Psoas muscle (tissue), 7 donors: ENCODE measurements at regions not wholly inside any gene's neighbourhood (a gene's known extent, or its start where the extent isn't known, plus 50 kb on each side); places are given as distances from the start of the nearest gene placed in this dataset.
A peak's percentile ranks its signal among the peaks of the same experiment; 100 is the strongest.
"Not testable (repeated sequence)": the region's sequence is repeated elsewhere in the genome, so short reads cannot be mapped to it uniquely, and the experiment has no call there.

Experiments
- ATAC-seq, 4 donors: fragments of 200-7000 bp; cut with Tn5 transposase; one replicate each; pipeline ENCODE4 v1.9.1; 2020; ENCODE audit warnings: moderate library complexity in 3 of 4, mild to moderate bottlenecking in 2 of 4
- DNase-seq, 2 donors: peaks; one replicate each; pipeline ENCODE4 v3.0.0-alpha.2; 2020
- H3K27ac ChIP-seq: fragments of 200-600 bp; one replicate; pipeline ENCODE4 v1.8.0; 2022
- H3K27me3 ChIP-seq, 3 donors: fragments of 200-600 bp in 1 of 3; one replicate each; pipeline versions ENCODE4 v1.6.1 to v1.8.0; 2013 to 2022; ENCODE audit warnings: low read length in 2 of 3, mild to moderate bottlenecking in 2 of 3, moderate library complexity in 1 of 3; ENCODE audit not compliant: insufficient read depth in 3 of 3
- H3K36me3 ChIP-seq, 2 donors: fragments of 200-600 bp in 1 of 2; one replicate each; pipeline versions ENCODE4 v1.6.1 to v1.8.0; 2013 to 2022; ENCODE audit warnings: low read depth in 1 of 2, mild to moderate bottlenecking in 1 of 2, moderate library complexity in 1 of 2; ENCODE audit not compliant: insufficient read depth in 1 of 2
- H3K4me1 ChIP-seq: fragments of 200-600 bp; one replicate; pipeline ENCODE4 v1.8.0; 2022
- H3K4me3 ChIP-seq: fragments of 200-600 bp; one replicate; pipeline ENCODE4 v1.8.0; 2022; ENCODE audit warnings: mild to moderate bottlenecking
- H3K9me3 ChIP-seq: fragments of 200-600 bp; one replicate; pipeline ENCODE4 v1.8.0; 2022
- WGBS, 3 donors: extraction: QIAGEN DNeasy Blood & Tissue Kit; methylation state at CpG; one replicate each; pipeline versions ENCODE4 v1.1.6 to v1.1.7; 2013; 5-methylcytosine and 5-hydroxymethylcytosine counted together
- intact Hi-C, 2 donors: fragments of 100-400 bp; cut with DNase I; formaldehyde crosslinking; loops; one replicate each; pipeline versions ENCODE4 v1.11.0 to v1.14.2; 2022
- TF ChIP-seq, protein P1 (sequence below): fragments of 200-600 bp; IDR thresholded peaks from one replicate; pipeline ENCODE4 v1.8.0; 2022; ENCODE audit warnings: antibody characterized with exemption
- donor health status: healthy with polysubstance abuse.
- donor health status: DM: no; HTN: no; CAD: no; lungs with moderate emphysema.
- donor health status: Bipolar disorder and iron deficiency.
- donor health status: healthy.
- donor health status: DM: yes; HTN: yes; CAD: no.
- donor health status: DM: no; HTN: no; CAD: no.
- donor health status: DM: yes; HTN: yes; CAD: no.

DNA sequence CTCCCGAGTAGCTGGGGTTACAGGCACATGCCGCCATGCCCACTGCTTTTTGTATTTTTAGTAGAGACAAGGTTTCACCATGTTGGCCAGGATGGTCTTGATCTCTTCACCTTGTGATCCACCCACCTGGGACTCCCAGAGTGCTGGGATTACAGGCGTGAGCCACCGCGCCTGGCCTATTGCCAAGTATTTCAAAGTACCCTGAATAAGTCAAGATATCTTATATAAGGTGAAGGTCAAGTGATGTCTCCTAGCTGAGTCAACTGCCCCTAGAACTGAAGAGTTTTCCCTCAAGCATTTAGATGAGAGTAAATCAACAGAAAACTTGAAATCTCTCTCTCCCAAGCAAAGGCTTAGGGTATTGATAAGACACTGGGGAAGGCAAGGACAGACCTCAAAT is 63.9 kb downstream of the RPL22L1 start:
- DNase-seq (no peak), ATAC-seq (no peak)
- H3K4me1 ChIP-seq, result no peaks in the 10 kb centered on the region
- WGBS, 3 donors, result 83 to 90% (median 86%) methylated on average over 5 of the region's 5 CpGs
- TF ChIP-seq, protein P1, sequence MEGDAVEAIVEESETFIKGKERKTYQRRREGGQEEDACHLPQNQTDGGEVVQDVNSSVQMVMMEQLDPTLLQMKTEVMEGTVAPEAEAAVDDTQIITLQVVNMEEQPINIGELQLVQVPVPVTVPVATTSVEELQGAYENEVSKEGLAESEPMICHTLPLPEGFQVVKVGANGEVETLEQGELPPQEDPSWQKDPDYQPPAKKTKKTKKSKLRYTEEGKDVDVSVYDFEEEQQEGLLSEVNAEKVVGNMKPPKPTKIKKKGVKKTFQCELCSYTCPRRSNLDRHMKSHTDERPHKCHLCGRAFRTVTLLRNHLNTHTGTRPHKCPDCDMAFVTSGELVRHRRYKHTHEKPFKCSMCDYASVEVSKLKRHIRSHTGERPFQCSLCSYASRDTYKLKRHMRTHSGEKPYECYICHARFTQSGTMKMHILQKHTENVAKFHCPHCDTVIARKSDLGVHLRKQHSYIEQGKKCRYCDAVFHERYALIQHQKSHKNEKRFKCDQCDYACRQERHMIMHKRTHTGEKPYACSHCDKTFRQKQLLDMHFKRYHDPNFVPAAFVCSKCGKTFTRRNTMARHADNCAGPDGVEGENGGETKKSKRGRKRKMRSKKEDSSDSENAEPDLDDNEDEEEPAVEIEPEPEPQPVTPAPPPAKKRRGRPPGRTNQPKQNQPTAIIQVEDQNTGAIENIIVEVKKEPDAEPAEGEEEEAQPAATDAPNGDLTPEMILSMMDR, result no peak
- H3K27me3 ChIP-seq, result peaks cover 0 to 8% (median 3%) of the 10 kb centered on the region in 3 donors
- H3K9me3 ChIP-seq, result no peaks in the 10 kb centered on the region
- H3K4me3 ChIP-seq, result no peak overlapping the region
- H3K36me3 ChIP-seq, result no peaks in the 10 kb centered on the region
- H3K27ac ChIP-seq, result no peak overlapping the region
- intact Hi-C loops, result no loop called here

DNA sequence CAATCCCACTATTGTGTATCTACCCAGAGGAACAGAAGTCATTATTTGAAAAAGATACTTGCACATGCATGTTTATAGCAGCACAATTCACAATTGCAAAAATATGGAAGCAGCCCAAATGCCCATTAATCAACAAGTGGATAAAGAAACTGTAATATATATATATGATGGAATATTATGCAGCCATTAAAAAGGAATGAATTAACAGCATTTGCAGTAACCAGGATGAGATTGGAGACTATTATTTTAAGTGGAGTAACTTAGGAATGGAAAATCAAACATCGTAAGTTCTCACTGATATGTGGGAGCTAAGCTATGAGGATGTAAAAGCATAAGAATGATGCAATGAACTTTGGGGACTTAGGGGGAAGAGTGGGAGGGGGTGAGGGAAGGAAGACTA is 64.7 kb downstream of the RPL22L1 start:
- H3K27me3 ChIP-seq, H3K9me3 ChIP-seq, DNase-seq, H3K4me3 ChIP-seq, intact Hi-C loops, H3K4me1 ChIP-seq, ATAC-seq, H3K36me3 ChIP-seq, H3K27ac ChIP-seq: not testable (repeated sequence)
- WGBS, 3 donors, result 94 to 97% (median 96%) methylated on average over 1 of the region's 1 CpG

DNA sequence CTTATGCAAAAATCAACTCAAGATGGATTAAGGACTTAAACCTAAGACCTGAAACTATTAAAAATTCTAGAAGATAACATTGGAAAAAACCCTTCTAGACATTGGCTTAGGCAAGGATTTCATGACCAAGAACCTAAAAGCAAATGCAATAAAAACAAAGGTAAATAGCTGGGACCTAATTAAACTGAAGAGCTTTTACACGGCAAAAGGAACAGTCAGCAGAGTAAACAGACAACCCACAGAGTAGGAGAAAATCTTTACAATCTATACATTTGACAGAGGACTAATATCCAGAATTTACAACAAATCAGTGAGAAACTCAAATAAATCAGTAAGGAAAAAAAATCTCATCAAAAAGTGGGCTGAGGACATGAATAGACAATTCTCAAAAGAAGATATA is 65.4 kb downstream of the RPL22L1 start:
- H3K27ac ChIP-seq, H3K27me3 ChIP-seq, ATAC-seq, H3K4me1 ChIP-seq, H3K9me3 ChIP-seq, DNase-seq, H3K36me3 ChIP-seq, H3K4me3 ChIP-seq, intact Hi-C loops: not testable (repeated sequence)
- WGBS, 3 donors, result 46 to 56% (median 51%) methylated on average over 1 of the region's 1 CpG

DNA sequence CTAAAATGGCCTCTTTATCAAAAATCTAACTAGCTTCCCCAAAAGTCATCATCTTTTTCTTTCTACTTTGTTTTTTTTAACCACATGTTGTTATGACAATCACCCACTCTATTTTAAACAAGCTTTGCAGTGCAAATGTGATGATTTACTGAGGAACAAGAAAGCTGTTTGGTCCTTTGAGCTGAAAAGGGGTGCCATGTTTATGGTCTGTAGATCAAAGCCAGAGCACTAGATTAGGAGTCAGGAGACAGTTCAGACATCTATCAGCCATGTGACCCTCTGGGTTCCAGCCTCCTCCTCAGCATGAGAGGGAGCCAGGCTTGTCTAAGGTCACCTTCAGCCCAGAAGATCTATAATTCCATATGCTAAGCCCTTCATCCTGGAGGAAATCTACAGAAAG is 65.9 kb downstream of the RPL22L1 start:
- H3K4me1 ChIP-seq, result no peaks in the 10 kb centered on the region
- H3K27me3 ChIP-seq, result peaks cover 0 to 8% (median 3%) of the 10 kb centered on the region in 3 donors
- H3K4me3 ChIP-seq, result no peak overlapping the region
- no peak overlapping the region for H3K27ac ChIP-seq
- TF ChIP-seq, protein P1, result no peak
- ATAC-seq (no peak), DNase-seq (no peak)
- no peaks in the 10 kb centered on the region for H3K9me3 ChIP-seq
- H3K36me3 ChIP-seq, result no peaks in the 10 kb centered on the region
- intact Hi-C loops, result no loop called here

DNA sequence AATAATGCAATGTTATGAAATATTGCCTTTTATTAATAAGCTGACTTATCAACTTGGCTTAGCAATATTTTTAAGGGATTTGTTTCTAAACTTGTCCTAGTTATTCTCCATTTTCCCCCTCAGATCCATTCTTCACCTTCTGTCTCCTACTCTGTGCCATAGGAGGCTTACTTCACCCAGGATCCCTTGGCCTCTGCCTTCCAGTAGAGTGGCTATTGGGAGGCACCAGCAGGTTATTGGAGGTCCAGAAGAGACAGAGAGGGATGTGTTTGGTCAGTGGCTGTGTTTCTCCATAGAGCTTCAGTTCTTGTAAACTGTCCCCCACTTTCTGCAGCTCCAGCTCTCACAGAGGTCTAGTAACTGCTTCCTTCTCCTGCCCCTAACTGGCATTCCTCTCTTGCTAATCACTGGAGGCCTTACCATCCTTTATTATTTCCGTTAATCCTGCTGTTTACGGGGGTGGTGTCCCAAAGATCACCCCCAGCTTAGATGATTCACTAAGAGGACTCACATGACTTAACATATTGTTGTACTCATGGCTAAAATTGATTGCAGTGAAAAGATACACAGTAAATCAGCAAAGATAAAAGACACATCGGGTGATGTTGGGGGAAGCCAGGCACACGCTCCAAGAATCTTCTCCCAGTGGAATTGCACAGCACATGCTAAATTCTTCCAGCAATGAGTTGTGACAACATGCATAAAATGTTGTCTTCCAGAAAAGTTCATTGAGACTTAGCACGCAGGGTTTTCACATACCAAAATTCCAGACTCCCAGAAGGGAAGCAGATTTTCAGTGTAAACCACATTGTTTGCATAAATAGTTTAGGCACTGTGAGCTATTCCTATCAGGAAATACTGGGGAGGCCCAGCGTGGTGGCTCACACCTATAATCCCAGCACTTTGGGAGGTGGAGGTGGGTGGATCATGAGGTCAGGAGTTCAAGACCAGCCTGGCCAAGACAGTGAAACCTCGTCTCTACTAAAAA is 67.5 kb downstream of the RPL22L1 start:
- H3K27ac ChIP-seq, result no peak overlapping the region
- DNase-seq (peak in 1 of 2 donors; percentile 16), ATAC-seq (no peak)
- peaks cover 0 to 8% (median 3%) of the 10 kb centered on the region in 3 donors for H3K27me3 ChIP-seq
- H3K9me3 ChIP-seq, result no peaks in the 10 kb centered on the region
- H3K4me1 ChIP-seq, result no peaks in the 10 kb centered on the region
- TF ChIP-seq, protein P1, result no peak
- 35 to 39% (median 36%) methylated on average over 7 of the region's 7 CpGs for WGBS, 3 donors
- H3K36me3 ChIP-seq, result no peaks in the 10 kb centered on the region
- no peak overlapping the region for H3K4me3 ChIP-seq
- intact Hi-C loops, result no loop called here
